Cardiac fibroblast (primary cell): ENCODE measurements at regions not wholly inside any gene's neighbourhood (a gene's known extent, or its start where the extent isn't known, plus 50 kb on each side); places are given as distances from the start of the nearest gene placed in this dataset.

Experiments
- DNase-seq, 2 donors: peaks; one replicate each; pipeline versions ENCODE4 v3.0.0 to v3.0.0-alpha.2; 2010; ENCODE audit warnings: low read depth in 2 of 2
- H3K4me3 ChIP-seq, 2 donors: replicated peaks in 1 of 2; 1 replicate in 1 of 2; 2 replicates in 1 of 2; pipeline ENCODE4 v1.5.1; 2011; ENCODE audit warnings: low read depth in 2 of 2, low read length in 2 of 2, mild to moderate bottlenecking in 2 of 2, moderate library complexity in 1 of 2
- TF ChIP-seq, protein P1 (sequence below): IDR thresholded peaks from one replicate; pipeline ENCODE4 v1.5.1; 2011; ENCODE audit warnings: low read depth, mild to moderate bottlenecking, low read length, inconsistent platforms

DNA sequence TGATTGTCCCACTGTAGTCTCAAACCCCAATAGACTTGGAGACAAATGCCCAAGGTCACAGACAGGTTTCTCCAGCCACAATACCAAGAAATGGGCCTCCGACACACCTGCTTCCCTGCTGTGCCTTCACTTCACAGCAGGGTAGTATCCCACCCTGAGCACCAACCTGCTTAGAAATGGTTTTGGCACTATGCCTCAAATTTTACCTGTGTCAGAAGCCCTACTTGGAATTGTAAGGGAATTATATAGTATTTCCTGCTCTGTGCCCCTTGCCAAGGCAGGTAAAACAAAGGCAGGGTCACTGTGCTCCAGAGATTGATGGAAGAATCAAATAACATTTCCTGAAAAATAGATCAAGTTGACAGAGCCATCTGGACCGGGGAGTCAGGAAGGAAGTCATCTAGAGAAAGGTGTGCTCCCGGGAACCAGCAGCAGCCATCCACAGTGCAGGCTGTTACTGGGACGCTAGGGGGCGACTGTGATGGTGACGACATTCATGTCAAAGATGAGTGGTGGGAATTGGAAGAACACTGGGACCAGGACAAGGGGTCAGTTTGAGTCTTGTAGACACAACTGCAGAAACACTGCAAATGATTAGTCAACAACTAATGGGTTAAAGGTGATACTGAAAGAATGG, 117.8 kb upstream of the AKR1E2 start:
- DNase-seq: no peak
- TF ChIP-seq, protein P1, sequence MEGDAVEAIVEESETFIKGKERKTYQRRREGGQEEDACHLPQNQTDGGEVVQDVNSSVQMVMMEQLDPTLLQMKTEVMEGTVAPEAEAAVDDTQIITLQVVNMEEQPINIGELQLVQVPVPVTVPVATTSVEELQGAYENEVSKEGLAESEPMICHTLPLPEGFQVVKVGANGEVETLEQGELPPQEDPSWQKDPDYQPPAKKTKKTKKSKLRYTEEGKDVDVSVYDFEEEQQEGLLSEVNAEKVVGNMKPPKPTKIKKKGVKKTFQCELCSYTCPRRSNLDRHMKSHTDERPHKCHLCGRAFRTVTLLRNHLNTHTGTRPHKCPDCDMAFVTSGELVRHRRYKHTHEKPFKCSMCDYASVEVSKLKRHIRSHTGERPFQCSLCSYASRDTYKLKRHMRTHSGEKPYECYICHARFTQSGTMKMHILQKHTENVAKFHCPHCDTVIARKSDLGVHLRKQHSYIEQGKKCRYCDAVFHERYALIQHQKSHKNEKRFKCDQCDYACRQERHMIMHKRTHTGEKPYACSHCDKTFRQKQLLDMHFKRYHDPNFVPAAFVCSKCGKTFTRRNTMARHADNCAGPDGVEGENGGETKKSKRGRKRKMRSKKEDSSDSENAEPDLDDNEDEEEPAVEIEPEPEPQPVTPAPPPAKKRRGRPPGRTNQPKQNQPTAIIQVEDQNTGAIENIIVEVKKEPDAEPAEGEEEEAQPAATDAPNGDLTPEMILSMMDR: peak; percentile 25

DNA sequence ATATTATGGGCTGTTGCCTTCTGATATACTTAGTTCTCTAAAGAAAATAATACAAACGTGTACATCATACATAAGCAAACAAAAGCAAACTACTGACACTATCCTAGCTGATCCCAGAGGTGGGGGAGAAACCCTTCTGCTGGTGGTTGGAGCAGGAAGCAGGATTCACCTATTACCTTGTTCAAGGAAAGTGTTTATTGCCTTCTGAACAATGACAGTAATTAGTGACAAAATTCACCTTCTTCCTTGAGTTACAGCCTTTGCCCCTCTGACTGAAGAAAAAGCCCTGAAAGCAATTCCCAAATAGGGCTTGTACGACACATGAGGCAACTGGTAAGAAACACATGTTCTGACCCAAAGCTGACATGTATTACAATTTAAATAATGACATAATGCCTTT, 118.8 kb upstream of the AKR1E2 start:
- no peak for DNase-seq
- TF ChIP-seq, protein P1: no peak
- no peak overlapping the region for H3K4me3 ChIP-seq

More for the DNA sequence above, 117.8 kb upstream of the AKR1E2 start:
- no peak overlapping the region for H3K4me3 ChIP-seq

DNA sequence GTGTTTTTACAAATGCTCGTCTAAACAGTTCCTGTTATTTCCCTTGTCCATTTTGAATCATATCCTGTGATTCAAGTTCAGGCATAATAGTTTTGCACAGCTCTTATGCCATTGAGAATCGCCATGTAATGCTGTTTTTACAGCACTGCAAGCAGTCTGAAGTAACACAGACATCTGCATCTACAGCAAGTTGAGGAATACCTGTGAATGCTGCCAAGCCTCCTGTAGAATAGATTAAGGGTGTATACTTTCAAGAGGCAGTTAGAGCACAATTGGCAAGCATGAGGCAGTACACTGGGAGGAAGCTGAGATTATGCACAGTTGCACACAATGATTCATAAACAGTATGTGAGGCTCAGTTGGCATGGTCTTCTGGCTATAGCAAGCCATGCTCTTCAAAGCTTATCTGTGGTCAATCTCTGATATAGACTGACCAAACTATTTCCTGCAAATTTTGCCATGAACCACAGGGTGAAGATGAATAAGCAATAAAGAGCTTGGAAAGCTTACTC, 121.9 kb upstream of the AKR1E2 start:
- no peak overlapping the region for H3K4me3 ChIP-seq
- TF ChIP-seq, protein P1: no peak
- peak; percentile 93 to 97 for DNase-seq

DNA sequence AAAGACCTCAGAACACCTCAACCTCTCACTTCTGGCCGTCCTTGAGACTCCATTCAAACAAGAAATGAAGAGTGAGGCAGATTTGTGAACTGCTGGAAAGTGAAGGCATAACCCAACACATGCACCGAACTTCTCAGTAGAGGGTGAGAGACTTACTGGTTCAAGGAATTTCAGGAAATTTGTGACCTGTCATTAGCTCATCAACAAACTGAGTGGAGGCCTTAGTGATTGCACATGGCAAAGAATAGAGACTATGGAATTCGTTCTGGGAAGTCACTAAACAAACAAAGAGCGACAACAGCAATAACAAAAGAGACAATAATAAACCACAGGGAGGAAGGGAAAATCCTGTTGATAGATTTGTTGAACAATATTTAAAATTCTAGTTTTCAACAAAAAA, 125.0 kb upstream of the AKR1E2 start:
- TF ChIP-seq, protein P1: no peak
- H3K4me3 ChIP-seq: no peak overlapping the region
- DNase-seq: no peak

DNA sequence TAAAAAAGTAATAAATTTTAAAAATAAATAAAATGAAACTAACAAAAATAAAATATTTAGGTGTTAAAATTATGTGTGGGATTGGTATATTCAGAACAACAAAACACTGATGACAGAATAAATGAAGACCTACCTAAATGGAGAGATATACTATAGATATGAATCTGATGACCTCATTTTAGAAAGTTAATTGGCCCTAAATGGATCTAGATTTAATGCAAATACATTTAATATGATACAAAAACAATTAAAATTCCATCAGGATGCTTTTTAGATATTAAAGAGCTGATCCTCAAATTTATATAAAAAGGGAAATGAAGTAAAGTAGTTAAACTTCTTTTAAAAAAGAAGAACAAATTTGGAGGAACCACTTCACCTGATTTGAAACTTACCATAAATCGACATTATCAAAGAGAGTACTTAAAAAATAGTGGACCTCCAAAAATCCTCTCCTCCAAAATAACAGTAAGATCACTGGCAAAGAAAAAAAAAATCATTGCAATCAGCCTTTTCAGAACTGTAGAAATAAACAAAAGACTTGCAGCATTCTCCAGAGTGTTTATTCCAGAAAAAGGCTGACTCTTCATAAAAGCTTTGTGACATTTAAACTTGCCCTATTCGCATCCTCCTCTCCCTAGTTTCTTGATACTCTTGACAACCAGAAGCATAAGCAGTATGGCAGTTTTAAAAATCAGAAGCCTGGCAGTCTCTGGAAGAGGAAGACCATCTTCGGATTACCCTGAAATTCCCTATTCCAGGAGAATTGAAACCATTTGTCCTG, 125.9 kb upstream of the AKR1E2 start:
- H3K4me3 ChIP-seq: no peak overlapping the region
- TF ChIP-seq, protein P1: no peak
- DNase-seq: no peak

DNA sequence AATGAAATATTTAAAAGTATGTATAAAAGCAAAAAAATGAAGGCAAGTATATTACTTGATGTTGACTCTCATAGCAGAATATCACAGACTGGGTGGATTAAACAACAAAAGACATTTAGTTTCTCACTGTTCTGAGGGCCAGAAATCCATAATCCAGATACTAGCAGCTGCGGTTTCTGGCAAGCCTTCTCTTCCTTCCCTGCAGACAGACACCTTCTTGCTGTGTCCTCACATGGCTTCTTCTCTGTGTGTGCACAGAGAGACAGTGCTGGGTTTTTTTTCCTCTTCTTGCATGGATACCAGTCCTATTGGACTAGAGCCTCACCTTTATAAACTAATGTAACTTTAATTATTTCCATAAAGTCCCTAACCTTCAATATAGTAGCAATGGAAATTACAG, 127.9 kb upstream of the AKR1E2 start:
- TF ChIP-seq, protein P1: no peak
- peak; percentile 29 to 65 for DNase-seq
- no peak overlapping the region for H3K4me3 ChIP-seq
